ENCODE measurements at regions not wholly inside any gene's neighbourhood (a gene's known extent, or its start where the extent isn't known, plus 50 kb on each side); places are given as distances from the start of the nearest gene placed in this dataset.

DNA sequence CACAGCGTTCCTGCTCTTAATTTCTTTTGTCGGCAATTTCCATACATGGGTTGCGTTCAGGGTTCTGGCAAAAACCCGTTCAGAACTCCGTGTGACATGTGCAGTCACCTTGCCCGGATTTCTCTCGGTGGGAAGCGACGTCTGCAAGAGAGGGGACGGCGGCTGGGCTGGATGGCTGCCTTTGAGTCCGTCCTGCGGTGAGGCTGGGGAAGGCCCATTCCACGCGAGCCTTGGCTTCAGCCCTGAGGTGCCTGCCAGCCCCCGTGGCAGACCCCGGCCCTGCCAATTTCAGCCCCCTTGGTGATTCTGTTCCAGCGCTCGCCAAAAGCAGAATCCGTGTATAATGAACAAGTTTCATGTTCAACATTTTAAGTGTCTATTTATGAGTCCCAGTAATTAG, 72.6 kb upstream of the TSHZ3 start:
- no peak for ATAC-seq (ENCODE audit: low read depth)
- Mint-ChIP-seq H3K4me1 (no peaks in the 10 kb centered on the region), H3K4me3 (no peak overlapping the region), H3K27ac (no peak overlapping the region), H3K27me3 (no peaks in the 10 kb centered on the region), H3K9me3 (peaks cover 2% of the 10 kb centered on the region), H3K36me3 (ENCODE audit: low read depth) (no peaks in the 10 kb centered on the region)
- intact Hi-C loops (cut with micrococcal nuclease) = no loop called here
- CTCF ChIA-PET = no interaction called here
- no peak for DNase-seq
- TF ChIP-seq, protein P1, sequence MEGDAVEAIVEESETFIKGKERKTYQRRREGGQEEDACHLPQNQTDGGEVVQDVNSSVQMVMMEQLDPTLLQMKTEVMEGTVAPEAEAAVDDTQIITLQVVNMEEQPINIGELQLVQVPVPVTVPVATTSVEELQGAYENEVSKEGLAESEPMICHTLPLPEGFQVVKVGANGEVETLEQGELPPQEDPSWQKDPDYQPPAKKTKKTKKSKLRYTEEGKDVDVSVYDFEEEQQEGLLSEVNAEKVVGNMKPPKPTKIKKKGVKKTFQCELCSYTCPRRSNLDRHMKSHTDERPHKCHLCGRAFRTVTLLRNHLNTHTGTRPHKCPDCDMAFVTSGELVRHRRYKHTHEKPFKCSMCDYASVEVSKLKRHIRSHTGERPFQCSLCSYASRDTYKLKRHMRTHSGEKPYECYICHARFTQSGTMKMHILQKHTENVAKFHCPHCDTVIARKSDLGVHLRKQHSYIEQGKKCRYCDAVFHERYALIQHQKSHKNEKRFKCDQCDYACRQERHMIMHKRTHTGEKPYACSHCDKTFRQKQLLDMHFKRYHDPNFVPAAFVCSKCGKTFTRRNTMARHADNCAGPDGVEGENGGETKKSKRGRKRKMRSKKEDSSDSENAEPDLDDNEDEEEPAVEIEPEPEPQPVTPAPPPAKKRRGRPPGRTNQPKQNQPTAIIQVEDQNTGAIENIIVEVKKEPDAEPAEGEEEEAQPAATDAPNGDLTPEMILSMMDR (IDR thresholded peaks at IDR 0.05) = no peak
- POLR2A ChIA-PET = no interaction called here

DNA sequence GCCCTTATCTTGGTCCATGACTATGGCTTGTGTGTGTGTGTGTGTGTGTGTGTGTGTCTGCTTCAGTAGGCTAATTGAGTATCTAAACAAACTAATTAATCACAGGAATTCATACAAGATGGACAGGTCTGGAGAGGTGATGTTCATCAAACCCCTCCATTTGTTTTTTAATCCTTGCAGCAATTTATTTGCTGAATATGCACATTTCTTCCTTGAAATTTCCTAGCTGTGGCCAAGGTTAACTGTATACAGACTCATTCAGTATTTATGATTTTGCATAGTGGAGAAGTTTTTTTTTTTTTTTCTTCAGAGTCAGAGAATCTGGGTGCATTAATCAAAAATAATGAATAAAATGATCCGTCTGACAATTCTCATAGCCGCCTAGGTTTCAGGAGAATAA, 74.7 kb upstream of the TSHZ3 start:
- no peaks in the 10 kb centered on the region for H3K27me3 Mint-ChIP-seq
- DNase-seq (no peak), ATAC-seq (ENCODE audit: low read depth) (no peak)
- H3K9me3 Mint-ChIP-seq = peaks cover 2% of the 10 kb centered on the region
- no peaks in the 10 kb centered on the region for H3K36me3 Mint-ChIP-seq (ENCODE audit: low read depth)
- H3K27ac Mint-ChIP-seq = no peak overlapping the region
- H3K4me1 Mint-ChIP-seq = no peaks in the 10 kb centered on the region
- ChIA-PET CTCF (no interaction called here), POLR2A (no interaction called here)
- intact Hi-C loops (cut with micrococcal nuclease) = no loop called here
- TF ChIP-seq, protein P1 (IDR thresholded peaks at IDR 0.05) = no peak
- no peak overlapping the region for H3K4me3 Mint-ChIP-seq

DNA sequence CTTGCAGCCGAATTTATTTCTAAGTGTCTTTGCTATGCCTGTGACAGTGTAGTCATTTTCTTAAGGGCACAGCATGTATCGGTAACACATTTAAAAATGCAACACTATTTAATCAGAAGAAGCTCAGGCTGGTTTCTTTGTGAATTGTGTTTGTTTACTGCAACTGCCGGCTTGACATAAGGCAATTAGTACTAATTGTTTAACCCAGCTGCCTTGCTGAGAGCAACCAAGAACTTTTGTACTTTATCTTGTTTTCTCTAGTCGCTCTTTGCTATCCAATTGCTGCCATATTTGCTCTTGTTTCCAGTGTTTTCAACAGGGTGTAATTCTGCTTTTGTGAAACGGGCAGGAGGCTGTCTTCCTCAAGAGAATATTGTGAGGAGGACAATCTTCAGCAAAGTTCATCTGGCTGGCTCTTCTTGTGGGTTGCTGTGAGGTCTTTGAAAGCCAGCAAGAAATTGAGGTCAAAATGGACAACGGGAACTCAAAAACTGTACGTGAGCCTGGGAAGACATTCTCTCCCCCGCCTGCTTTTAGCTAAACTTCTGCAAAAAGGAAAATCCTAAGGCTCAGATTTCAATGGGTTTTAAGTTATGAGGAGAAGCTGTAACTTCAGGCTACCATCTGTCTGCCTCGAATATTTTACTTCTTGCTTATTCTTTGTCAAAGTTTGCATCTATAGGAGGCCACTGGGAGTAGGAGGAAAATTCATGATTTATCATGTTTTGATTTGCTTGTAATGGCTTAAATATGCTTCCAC, 75.8 kb upstream of the TSHZ3 start:
- no peak for DNase-seq
- POLR2A ChIA-PET = no interaction called here
- Mint-ChIP-seq H3K27me3 (no peaks in the 10 kb centered on the region), H3K36me3 (ENCODE audit: low read depth) (no peaks in the 10 kb centered on the region), H3K4me1 (no peaks in the 10 kb centered on the region), H3K4me3 (no peak overlapping the region), H3K27ac (no peak overlapping the region), H3K9me3 (peaks cover 2% of the 10 kb centered on the region)
- ATAC-seq (ENCODE audit: low read depth) = no peak
- intact Hi-C loops (cut with micrococcal nuclease) = no loop called here
- CTCF ChIA-PET = no interaction called here
- TF ChIP-seq, protein P1 (IDR thresholded peaks at IDR 0.05) = no peak

DNA sequence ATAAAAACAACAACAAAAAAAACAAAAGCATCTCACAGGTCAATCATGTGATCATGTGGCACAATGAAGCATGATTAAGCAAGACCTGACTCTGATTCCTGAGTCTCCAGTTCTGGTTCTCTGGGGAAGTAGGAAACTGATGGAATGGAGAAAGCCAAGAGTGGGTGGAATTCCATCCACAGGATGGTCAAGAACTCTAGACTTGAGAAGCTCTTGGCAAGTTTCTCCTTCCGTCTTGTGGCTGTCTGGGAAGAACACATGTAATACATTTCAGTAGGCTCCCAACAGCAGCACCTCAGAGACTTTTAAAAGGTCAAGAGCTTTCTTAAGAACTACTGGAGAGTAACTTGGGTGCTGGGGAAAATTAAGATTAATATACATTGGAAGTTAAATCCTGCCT, 78.6 kb upstream of the TSHZ3 start:
- ChIA-PET CTCF (no interaction called here), POLR2A (no interaction called here)
- no peak overlapping the region for H3K4me3 Mint-ChIP-seq
- H3K4me1 Mint-ChIP-seq = no peaks in the 10 kb centered on the region
- no peak overlapping the region for H3K27ac Mint-ChIP-seq
- no peaks in the 10 kb centered on the region for H3K27me3 Mint-ChIP-seq
- peaks cover 2% of the 10 kb centered on the region for H3K9me3 Mint-ChIP-seq
- intact Hi-C loops (cut with micrococcal nuclease) = no loop called here
- DNase-seq = no peak
- TF ChIP-seq, protein P1 (IDR thresholded peaks at IDR 0.05) = no peak
- no peaks in the 10 kb centered on the region for H3K36me3 Mint-ChIP-seq (ENCODE audit: low read depth)
- ATAC-seq (ENCODE audit: low read depth) = no peak

DNA sequence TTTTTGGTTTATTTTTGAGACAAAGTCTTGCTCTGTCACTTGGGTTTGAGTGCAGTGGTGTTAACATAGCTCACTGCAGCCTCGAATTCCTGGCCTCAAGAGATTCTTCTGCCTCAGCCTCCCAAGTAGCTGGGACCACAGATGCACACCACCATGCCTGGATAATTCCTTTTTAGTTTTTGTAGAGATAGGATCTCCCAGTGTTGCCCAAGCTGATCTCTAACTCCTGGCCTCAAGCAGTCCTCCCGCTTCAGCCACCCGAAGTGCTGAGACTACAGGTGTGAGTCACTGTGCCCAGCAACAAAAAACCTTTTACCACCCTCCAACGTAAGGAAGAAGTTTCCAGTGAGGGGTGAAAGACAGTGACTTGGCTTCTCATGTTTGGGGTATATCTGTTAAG, 81.1 kb upstream of the TSHZ3 start:
- H3K4me1 Mint-ChIP-seq = no peaks in the 10 kb centered on the region
- no peak for DNase-seq
- no peaks in the 10 kb centered on the region for H3K36me3 Mint-ChIP-seq (ENCODE audit: low read depth)
- ATAC-seq (ENCODE audit: low read depth) = no peak
- no peak overlapping the region for H3K4me3 Mint-ChIP-seq
- H3K9me3 Mint-ChIP-seq = peaks cover 9% of the 10 kb centered on the region
- CTCF ChIA-PET = no interaction called here
- intact Hi-C loops (cut with micrococcal nuclease) = no loop called here
- TF ChIP-seq, protein P1 (IDR thresholded peaks at IDR 0.05) = no peak
- H3K27ac Mint-ChIP-seq = no peak overlapping the region
- POLR2A ChIA-PET = no interaction called here
- no peaks in the 10 kb centered on the region for H3K27me3 Mint-ChIP-seq
